ENCODE measurements at regions not wholly inside any gene's neighbourhood (a gene's known extent, or its start where the extent isn't known, plus 50 kb on each side); places are given as distances from the start of the nearest gene placed in this dataset.
"Not testable (repeated sequence)": the region's sequence is repeated elsewhere in the genome, so short reads cannot be mapped to it uniquely, and the experiment has no call there.

DNA sequence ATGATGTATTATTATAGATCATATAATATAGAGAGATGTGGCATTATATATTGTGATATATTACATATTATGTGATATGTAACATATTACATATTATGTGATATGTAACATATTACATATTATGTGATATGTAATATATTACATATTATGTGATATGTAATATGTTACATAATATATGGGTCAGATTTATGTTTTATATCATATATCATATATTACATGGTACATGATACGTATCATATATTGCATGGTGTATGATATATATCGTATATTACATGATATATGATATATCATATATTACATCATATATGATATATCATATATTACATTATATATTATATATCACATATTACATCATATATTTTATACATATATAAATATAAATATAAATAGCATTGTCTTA is 164.1 kb upstream of the NEBL start:
- DNase-seq (ENCODE audit: low read depth, low spot score), result no peak

DNA sequence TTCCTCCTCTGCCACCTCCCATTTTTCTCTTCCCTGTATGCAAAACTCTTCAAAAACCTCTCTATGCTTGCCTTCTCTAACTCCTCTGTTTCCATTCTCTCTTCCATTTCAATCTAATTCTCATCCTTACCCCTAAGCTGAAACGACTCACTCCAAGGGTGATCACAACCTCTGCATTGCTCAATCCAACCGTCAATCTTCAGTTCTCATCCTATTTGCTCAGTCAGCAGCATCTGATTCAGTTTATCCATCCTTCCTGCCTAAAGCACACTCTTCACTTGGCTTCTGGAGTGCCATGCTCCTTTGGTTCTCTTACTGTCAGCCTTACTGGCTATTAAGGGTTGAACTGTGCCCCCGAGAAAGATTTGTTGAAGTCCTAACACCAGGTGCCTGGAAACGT is 163.5 kb upstream of the NEBL start:
- no peak for DNase-seq (ENCODE audit: low read depth, low spot score)

DNA sequence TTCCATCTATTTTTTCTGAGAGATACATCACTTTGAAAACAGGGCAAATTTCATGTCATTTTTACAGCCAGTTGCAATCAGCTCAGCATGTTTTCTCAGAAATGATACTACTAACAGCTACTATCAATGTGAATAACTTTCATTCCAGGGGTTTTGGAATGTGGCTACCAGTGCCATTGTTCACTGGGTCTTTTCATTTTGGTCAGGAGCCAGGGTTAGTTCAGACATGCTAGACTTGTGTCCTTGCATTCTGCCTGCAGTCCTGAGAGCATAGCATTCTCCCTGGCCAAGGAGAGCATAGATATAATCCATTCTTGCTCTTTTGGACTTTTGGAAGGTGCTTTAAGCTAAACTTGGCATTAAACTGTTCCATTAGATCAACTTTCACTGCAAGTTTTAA is 160.9 kb upstream of the NEBL start:
- DNase-seq (ENCODE audit: low read depth, low spot score), result peak; percentile 54

- DNase-seq (ENCODE audit: low read depth, low spot score), result no peak
Observed at GRCh38 chr10:21057436-21057835, 160.3 kb upstream of the NEBL start.

GRCh38 chr10:21056461-21056860 is 159.3 kb upstream of the NEBL start:
- DNase-seq (ENCODE audit: low read depth, low spot score), result no peak

DNA sequence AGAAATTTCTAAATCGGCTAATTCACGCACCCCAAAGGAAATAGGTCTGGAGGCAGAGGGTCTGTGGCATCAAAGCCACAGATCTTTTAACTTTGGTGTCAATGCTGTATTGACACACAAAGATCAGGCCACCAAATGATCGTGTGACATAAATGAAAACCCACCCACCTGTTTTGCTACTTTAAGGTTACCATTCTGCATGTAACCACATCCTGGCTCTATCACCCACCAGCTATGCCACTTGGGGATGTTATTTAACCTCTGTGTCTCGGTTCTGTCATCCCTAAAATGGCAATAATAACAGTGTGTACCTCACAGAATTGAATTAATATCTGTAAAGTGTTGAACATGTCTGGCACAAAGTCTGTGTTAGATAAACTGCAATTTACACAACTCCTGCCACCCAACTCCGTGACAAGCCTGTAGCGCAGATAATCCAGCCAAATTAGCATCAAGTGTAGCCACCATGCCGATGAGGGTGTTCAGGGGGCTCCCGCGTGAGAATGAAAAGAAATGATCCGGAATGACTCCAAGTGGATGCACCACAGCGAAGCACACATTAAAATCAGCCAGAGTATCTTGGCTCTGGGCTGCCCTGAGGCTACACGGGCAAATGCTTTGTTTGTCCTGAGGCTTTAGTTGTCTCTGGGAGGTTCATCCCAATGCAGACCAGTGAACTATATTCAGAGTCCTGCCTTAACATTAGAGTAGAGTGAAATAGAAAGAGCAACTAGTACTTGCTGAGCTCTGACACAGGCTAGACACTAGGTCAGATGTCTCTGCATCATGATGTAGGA is 158.4 kb upstream of the NEBL start:
- DNase-seq (ENCODE audit: low read depth, low spot score), result no peak

DNA sequence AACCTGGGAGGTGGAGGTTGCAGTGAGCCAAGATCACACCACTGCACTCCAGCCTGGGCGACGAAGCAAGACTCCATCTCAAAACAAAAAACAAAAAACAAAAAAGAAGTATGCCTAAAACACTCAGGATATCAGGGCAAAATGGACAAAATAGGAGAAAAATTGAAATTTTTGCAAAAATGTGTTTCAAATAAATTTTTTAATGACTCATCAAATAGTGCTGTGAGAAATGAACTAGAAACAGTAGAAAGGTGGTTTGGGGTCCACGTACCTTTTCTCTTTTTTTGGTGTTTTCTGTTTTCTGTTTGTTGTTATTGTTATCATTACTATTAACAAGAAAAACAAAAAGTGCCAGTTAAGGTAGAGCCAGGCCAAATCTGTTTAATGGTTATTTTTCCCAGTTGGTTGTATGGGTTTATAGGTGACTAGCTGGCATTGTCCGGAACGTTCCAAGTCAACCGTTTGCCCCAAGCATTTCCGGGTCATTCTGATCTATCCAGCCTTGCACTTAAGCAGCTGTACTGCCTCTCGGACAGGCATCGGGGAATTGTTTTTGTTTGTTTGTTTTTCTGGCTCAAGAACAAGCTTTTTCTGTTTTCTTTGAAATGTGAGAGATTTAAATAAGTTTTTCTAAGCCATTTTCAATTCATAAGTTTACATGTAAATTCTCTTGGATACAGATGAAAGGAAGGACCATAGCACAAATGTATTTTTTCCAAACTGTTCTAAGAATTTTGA is 157.0 kb upstream of the NEBL start:
- no peak for DNase-seq (ENCODE audit: low read depth, low spot score)

DNA sequence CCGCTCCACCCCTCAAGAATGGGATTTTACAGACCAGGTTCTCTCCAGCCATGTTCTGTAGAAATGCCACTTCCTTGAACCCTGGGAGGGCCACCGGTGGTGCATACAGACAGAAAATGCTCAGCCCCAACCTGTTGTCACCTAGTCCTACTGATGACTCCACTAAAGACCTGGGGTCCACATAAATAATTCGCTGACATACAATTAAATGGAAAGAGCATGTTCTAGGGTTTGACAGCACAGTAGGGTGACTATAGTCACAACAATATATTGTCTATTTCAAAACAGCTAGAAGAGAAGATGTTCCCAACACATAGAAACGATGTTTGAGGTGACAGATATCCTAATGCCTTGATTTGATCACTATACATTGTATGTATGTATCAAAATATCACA is 155.6 kb upstream of the NEBL start:
- DNase-seq (ENCODE audit: low read depth, low spot score), result no peak

GRCh38 chr10:21052072-21052708 is 155.1 kb upstream of the NEBL start:
- DNase-seq (ENCODE audit: low read depth, low spot score), result no peak

- no peak for DNase-seq (ENCODE audit: low read depth, low spot score)
Observed at GRCh38 chr10:21049482-21049881, 152.4 kb upstream of the NEBL start.

DNA sequence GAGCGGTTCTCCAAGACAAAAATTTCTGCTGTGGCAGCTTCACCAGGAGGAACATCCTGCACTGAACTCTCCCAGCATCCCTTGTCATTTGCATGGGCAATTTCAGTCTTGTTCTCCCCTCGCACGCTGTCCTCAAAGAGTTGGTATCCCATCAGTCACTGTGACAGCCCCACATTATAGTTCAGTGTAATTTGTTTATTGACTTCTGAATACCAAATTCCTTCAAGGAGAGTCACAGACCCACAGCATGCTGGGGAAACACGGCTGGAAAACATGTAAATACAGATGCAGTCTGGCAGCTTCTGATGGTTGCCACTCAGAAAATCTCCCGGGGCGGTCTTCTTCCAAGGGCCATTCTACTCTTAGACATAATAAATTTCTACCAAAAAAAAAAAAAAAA is 151.0 kb upstream of the NEBL start:
- DNase-seq (ENCODE audit: low read depth, low spot score), result peak; percentile 83

- peak; percentile 35 for DNase-seq (ENCODE audit: low read depth, low spot score)
Observed at GRCh38 chr10:21047511-21047910, 150.4 kb upstream of the NEBL start.

GRCh38 chr10:21047096-21047495 is 150.0 kb upstream of the NEBL start:
- no peak for DNase-seq (ENCODE audit: low read depth, low spot score)

GRCh38 chr10:21043044-21043443 is 145.9 kb upstream of the NEBL start:
- no peak for DNase-seq (ENCODE audit: low read depth, low spot score)

- DNase-seq (ENCODE audit: low read depth, low spot score), result peak; percentile 71
Observed at GRCh38 chr10:21042536-21042935, 145.4 kb upstream of the NEBL start.

GRCh38 chr10:21041763-21042458 is 144.8 kb upstream of the NEBL start:
- DNase-seq (ENCODE audit: low read depth, low spot score), result peak; percentile 6

GRCh38 chr10:21039721-21040120 is 142.6 kb upstream of the NEBL start:
- no peak for DNase-seq (ENCODE audit: low read depth, low spot score)

- no peak for DNase-seq (ENCODE audit: low read depth, low spot score)
Observed at GRCh38 chr10:21036757-21037156, 139.6 kb upstream of the NEBL start.

- not testable (repeated sequence) for DNase-seq (ENCODE audit: low read depth, low spot score)
Observed at GRCh38 chr10:21034770-21035169, 137.7 kb upstream of the NEBL start.

DNA sequence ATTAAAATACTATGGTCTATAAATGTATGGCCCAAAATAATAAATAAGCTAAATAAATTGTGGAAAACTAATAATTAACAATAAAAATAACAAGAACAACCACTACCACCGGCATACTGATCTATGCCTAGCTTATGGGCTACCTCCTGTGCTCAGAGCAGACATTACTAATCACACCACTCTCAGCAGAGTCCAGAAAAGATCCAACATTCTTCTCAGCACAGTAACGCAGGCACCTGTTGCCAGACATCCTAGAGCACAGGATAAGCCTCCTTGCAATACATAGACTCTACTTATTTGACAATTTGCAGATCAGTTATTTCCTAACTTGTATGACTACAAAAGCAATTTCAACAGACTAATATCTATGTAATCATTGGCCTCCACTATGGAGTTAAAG is 137.1 kb upstream of the NEBL start:
- DNase-seq (ENCODE audit: low read depth, low spot score), result no peak

DNA sequence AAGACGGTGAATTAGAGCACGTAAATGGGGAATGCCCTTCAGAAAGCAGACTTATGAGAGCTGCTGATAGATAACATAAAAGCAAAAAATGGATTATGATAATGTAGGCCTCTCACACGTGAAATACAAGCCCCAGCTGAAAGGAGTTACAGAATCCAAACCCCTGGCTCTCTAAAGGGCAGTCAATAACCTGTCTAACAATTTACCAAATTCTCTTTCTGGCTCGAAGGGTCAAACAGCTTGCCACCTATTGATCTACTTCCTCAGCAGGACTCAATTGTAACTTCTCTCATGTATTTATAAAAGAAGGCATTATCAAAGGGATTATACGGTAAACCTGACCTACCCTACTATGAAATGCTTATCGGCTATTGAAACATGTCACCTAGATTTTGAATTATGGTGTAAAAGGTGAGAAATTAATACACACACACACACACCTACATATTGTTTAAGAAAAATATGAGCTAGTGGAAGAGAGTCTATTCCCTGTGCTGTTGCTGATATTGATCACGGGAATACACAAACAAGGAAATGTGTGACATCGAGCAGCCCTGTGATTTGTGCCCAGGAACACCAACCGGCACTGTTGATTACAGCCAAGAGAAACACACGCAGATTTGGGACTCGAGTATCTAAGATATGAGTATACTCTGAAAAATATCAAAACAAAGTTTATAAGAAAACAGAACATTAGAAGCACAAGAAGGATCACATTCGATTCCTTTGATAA is 135.6 kb upstream of the NEBL start:
- no peak for DNase-seq (ENCODE audit: low read depth, low spot score)
